GM12878 (cell line): ENCODE measurements at regions not wholly inside any gene's neighbourhood (a gene's known extent, or its start where the extent isn't known, plus 50 kb on each side); places are given as distances from the start of the nearest gene placed in this dataset.

ENCODE experiments used
- ATAC-seq: fragments of 200-7000 bp; cut with Tn5 transposase; 3 replicates; pipeline ENCODE4 v1.9.1; 2020; ENCODE audit warnings: mild to moderate bottlenecking, moderate library complexity
- BruUV-seq: library from RNA; stranded (reverse); fragments of 400-500 nt; replicated peaks from 2 replicates; lab custom pipeline; 2021; lab: Mats Ljungman, UMichigan
- CTCF ChIA-PET: fragments of 300-600 bp; sonication (Branson Sonifier 250); formaldehyde crosslinking; extraction: SDS; loops from one replicate; lab custom pipeline; 2021; ENCODE audit warnings: inconsistent platforms; lab: Yijun Ruan, JAX
- POLR2A ChIA-PET: fragments of 350-600 bp; formaldehyde crosslinking; extraction: SDS; loops from one replicate; lab custom pipeline; 2021; ENCODE audit warnings: inconsistent platforms; lab: Charles Lee
- RAD21 ChIA-PET: fragments of 300-600 bp; sonication (Branson Sonifier 250); formaldehyde crosslinking; loops from one replicate; lab custom pipeline; 2023; ENCODE audit warnings: antibody characterized with exemption; ENCODE audit not compliant: unreplicated experiment; lab: Charles Lee
- SMC1A ChIA-PET: fragments of 300-600 bp; sonication (Branson Sonifier 250); formaldehyde crosslinking; loops from one replicate; lab custom pipeline; 2023; ENCODE audit not compliant: unreplicated experiment, uncharacterized antibody; lab: Charles Lee
- DNase-seq: peaks from one replicate; pipeline ENCODE4 v3.0.0-alpha.2; 2011; ENCODE audit warnings: low read depth, low spot score
- FAIRE-seq: peaks from 3 replicates; lab custom pipeline; 2011; peaks lifted over from hg19 to GRCh38; lab: Jason Lieb, UNC
- H2AFZ ChIP-seq: 2 replicates; pipeline ENCODE4 v1.6.0; 2011; ENCODE audit warnings: low read depth, low read length, control low read depth; ENCODE audit not compliant: control insufficient read depth
- H3K27ac ChIP-seq: 2 replicates; pipeline ENCODE4 v1.5.1; 2011; ENCODE audit warnings: control low read depth; ENCODE audit not compliant: control insufficient read depth, insufficient read depth
- H3K27me3 ChIP-seq, 2 experiments: replicated peaks in 1 of 2; 2 replicates each; pipeline versions ENCODE4 v1.6.0 to v1.6.1; 2011; ENCODE audit warnings: low read length in 1 of 2; ENCODE audit not compliant: control insufficient read depth in 2 of 2, insufficient read depth in 2 of 2
- H3K36me3 ChIP-seq, 2 experiments: 2 replicates each; pipeline ENCODE4 v1.5.1; 2011; ENCODE audit warnings: low read length in 1 of 2; ENCODE audit not compliant: control insufficient read depth in 2 of 2, insufficient read depth in 2 of 2
- H3K4me1 ChIP-seq: 2 replicates; pipeline ENCODE4 v1.6.1; 2011; ENCODE audit warnings: mild to moderate bottlenecking, low read length, moderate library complexity, mixed read lengths; ENCODE audit not compliant: control insufficient read depth, insufficient read depth
- H3K4me2 ChIP-seq: 2 replicates; pipeline ENCODE4 v1.6.0; 2011; ENCODE audit warnings: control low read depth; ENCODE audit not compliant: control insufficient read depth, insufficient read depth
- H3K4me3 ChIP-seq: fragments of 200-600 bp; sonication (generic); 2 replicates; pipeline ENCODE4 v1.5.1; 2016
- H3K79me2 ChIP-seq: 2 replicates; pipeline ENCODE4 v1.6.0; 2011; ENCODE audit warnings: low read length; ENCODE audit not compliant: control insufficient read depth, insufficient read depth
- H3K9ac ChIP-seq: 2 replicates; pipeline ENCODE4 v1.8.0; 2011; ENCODE audit warnings: low read length, control low read depth, mixed read lengths; ENCODE audit not compliant: control insufficient read depth, insufficient read depth
- H3K9me3 ChIP-seq: replicated peaks from 3 replicates; pipeline ENCODE4 v1.5.1; 2011; ENCODE audit warnings: mild to moderate bottlenecking, low read length; ENCODE audit not compliant: control insufficient read depth, insufficient read depth
- H4K20me1 ChIP-seq: 2 replicates; pipeline ENCODE4 v1.6.0; 2011; ENCODE audit not compliant: control insufficient read depth, insufficient read depth
- ATF7 ChIP-seq: fragments of 450-650 bp; IDR thresholded peaks from 2 replicates; pipeline ENCODE4 v1.6.1; 2016; ENCODE audit warnings: low read depth, mild to moderate bottlenecking
- BRCA1 ChIP-seq: IDR thresholded peaks from 2 replicates; pipeline ENCODE4 v1.6.1; 2011; ENCODE audit warnings: low read depth, low read length, improper control_type of control experiment
- GABPA ChIP-seq: IDR thresholded peaks from 2 replicates; pipeline ENCODE4 v1.6.1; 2014; ENCODE audit warnings: antibody characterized with exemption, low read depth, mild to moderate bottlenecking, inconsistent platforms
- HDAC2 ChIP-seq: fragments of 200-600 bp; sonication (generic); IDR thresholded peaks from 2 replicates; pipeline ENCODE4 v1.6.1; 2017
- JUND ChIP-seq: IDR thresholded peaks from 2 replicates; pipeline ENCODE4 v1.6.1; 2012; ENCODE audit warnings: low read depth, mild to moderate bottlenecking, low read length, improper control_type of control experiment, moderate library complexity
- KAT2A ChIP-seq: conservative IDR thresholded peaks from 2 replicates; pipeline ENCODE4 v1.6.1; 2011; ENCODE audit warnings: low read depth, low read length; ENCODE audit not compliant: control insufficient read depth
- MXI1 ChIP-seq: fragments of 150-350 bp; IDR thresholded peaks from 2 replicates; pipeline ENCODE4 v1.6.1; 2011; ENCODE audit warnings: low read depth, mild to moderate bottlenecking, inconsistent platforms, low read length, improper control_type of control experiment
- NBN ChIP-seq: fragments of 450-650 bp; IDR thresholded peaks from 2 replicates; pipeline ENCODE4 v1.6.1; 2016
- NR2C1 ChIP-seq: fragments of 450-650 bp; IDR thresholded peaks from 2 replicates; pipeline ENCODE4 v1.6.1; 2017; ENCODE audit warnings: antibody characterized with exemption, mild to moderate bottlenecking, moderate library complexity
- NRF1 ChIP-seq: conservative IDR thresholded peaks from 2 replicates; pipeline ENCODE4 v1.6.1; 2011; ENCODE audit warnings: mild to moderate bottlenecking, low read depth, low read length, improper control_type of control experiment
- POLR2A ChIP-seq: IDR thresholded peaks from 2 replicates; pipeline ENCODE4 v1.6.1; 2011; ENCODE audit warnings: low read depth, mild to moderate bottlenecking, low read length
- RAD21 ChIP-seq: IDR thresholded peaks from 2 replicates; pipeline ENCODE4 v1.6.1; 2011; ENCODE audit warnings: mild to moderate bottlenecking, low read depth, low read length, moderate library complexity; ENCODE audit not compliant: insufficient read depth
- TBL1XR1 ChIP-seq: IDR thresholded peaks from 2 replicates; pipeline ENCODE4 v1.6.1; 2012; ENCODE audit warnings: low read depth, low read length, improper control_type of control experiment
- TCF7 ChIP-seq: IDR thresholded peaks from 2 replicates; pipeline ENCODE4 v1.6.1; 2014; ENCODE audit warnings: antibody characterized with exemption, borderline replicate concordance
- USF2 ChIP-seq: IDR thresholded peaks from 2 replicates; pipeline ENCODE4 v1.6.1; 2011; ENCODE audit warnings: low read depth, low read length, improper control_type of control experiment, borderline replicate concordance
- WRNIP1 ChIP-seq: IDR thresholded peaks from 2 replicates; pipeline ENCODE4 v1.6.1; 2011; ENCODE audit warnings: low read depth, low read length, improper control_type of control experiment, borderline replicate concordance
- ZNF217 ChIP-seq: fragments of 450-650 bp; IDR thresholded peaks from 2 replicates; pipeline ENCODE4 v1.6.1; 2017; ENCODE audit warnings: antibody characterized with exemption, mild to moderate bottlenecking
- ZZZ3 ChIP-seq: IDR thresholded peaks from 2 replicates; pipeline ENCODE4 v1.6.1; 2011; ENCODE audit warnings: low read depth; ENCODE audit not compliant: control insufficient read depth, insufficient read length
- WGBS: methylation state at CpG from one replicate; pipeline ENCODE4 v1.1.6; 2016; ENCODE audit warnings: low lambda C conversion rate; ENCODE audit not compliant: insufficient replicate concordance, insufficient coverage; ENCODE audit errors: missing lambda C conversion rate; 5-methylcytosine and 5-hydroxymethylcytosine counted together
- in situ Hi-C: fragments of 300-500 bp; cut with MboI; formaldehyde crosslinking; loops from 9 replicates; pipeline ENCODE4 v1.14.3; 2018; ENCODE audit warnings: mixed read lengths
- intact Hi-C: fragments of 100-400 bp; cut with micrococcal nuclease; formaldehyde crosslinking; loops from one replicate; pipeline ENCODE4 v1.14.2; 2022; ENCODE audit not compliant: unreplicated experiment
- TF ChIP-seq, protein P1 (sequence below): IDR thresholded peaks from 2 replicates; pipeline ENCODE4 v1.6.1; 2011; ENCODE audit warnings: mild to moderate bottlenecking, low read depth, low read length, moderate library complexity; ENCODE audit not compliant: insufficient replicate concordance

DNA sequence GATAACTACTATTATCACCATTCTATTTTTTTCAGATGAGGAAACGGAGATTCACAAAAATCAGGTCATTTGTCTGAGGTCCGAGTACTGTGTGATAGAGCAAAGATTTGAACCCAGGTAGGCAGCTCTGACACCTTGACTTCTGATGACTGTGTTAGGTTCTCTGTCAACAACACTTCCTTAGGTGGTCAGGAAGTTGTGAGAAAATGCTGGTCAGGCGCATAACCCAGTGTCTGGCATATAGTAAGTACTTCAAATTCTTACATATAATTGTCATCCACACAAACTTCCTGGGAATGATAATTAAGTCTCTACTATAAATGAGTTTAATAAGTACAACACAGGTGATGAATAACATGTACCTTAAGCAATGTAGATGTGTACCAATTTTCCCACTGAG lies 381.5 kb downstream of the NEBL start (continued):
- TF ChIP-seq USF2 (no peak), NRF1 (no peak), MXI1 (no peak)
- TF ChIP-seq, protein P1, sequence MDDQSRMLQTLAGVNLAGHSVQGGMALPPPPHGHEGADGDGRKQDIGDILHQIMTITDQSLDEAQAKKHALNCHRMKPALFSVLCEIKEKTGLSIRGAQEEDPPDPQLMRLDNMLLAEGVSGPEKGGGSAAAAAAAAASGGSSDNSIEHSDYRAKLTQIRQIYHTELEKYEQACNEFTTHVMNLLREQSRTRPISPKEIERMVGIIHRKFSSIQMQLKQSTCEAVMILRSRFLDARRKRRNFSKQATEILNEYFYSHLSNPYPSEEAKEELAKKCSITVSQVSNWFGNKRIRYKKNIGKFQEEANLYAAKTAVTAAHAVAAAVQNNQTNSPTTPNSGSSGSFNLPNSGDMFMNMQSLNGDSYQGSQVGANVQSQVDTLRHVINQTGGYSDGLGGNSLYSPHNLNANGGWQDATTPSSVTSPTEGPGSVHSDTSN, result no peak
- TF ChIP-seq, all 136 proteins: peak for 0

GRCh38 chr10:20512631-20513030 lies 384.5 kb downstream of the NEBL start:
- ChIA-PET SMC1A (no interaction called here), CTCF (no interaction called here), RAD21 (no interaction called here), POLR2A (no interaction called here)
- Histone ChIP-seq H2AFZ (no peak overlapping the region), H3K36me3 (no peaks in the 10 kb centered on the region), H3K4me1 (no peaks in the 10 kb centered on the region), H4K20me1 (no peaks in the 10 kb centered on the region), H3K27ac (no peak overlapping the region), H3K79me2 (no peaks in the 10 kb centered on the region), H3K4me2 (no peak overlapping the region), H3K27me3 (no peaks in the 10 kb centered on the region), H3K9me3 (no peaks in the 10 kb centered on the region), H3K9ac (no peak overlapping the region), H3K4me3 (no peak overlapping the region)
- in situ Hi-C loops (no loop called here), intact Hi-C loops (no loop called here)
- no peak for TF ChIP-seq ZZZ3
- TF ChIP-seq TCF7, result no peak
- TF ChIP-seq TBL1XR1, result no peak
- TF ChIP-seq RAD21, result no peak
- TF ChIP-seq HDAC2, result no peak
- no peak for TF ChIP-seq NR2C1
- TF ChIP-seq KAT2A, result no peak
- no peak for TF ChIP-seq POLR2A
- TF ChIP-seq WRNIP1, result no peak
- TF ChIP-seq BRCA1, result no peak
- TF ChIP-seq JUND, result no peak
- no peak for TF ChIP-seq ZNF217
- no peak for TF ChIP-seq GABPA
- no peak for TF ChIP-seq ATF7
- no peak for TF ChIP-seq USF2
- no peak for TF ChIP-seq NBN
- BruUV-seq, result no TSS peak
- no peak for DNase-seq
- no peak for ATAC-seq
- FAIRE-seq, result no peak
- WGBS, result 19% methylated on average over 8 of the region's 8 CpGs
